ENCODE measurements at regions not wholly inside any gene's neighbourhood (a gene's known extent, or its start where the extent isn't known, plus 50 kb on each side); places are given as distances from the start of the nearest gene placed in this dataset.

GRCh38 chr7:46126675-46127300 is 205.7 kb upstream of the IGFBP3 start:
- H3K4me1 ChIP-seq, result no peaks in the 10 kb centered on the region
- H3K9me3 ChIP-seq, result no peaks in the 10 kb centered on the region
- H3K36me3 ChIP-seq, result no peaks in the 10 kb centered on the region
- no peak for TF ChIP-seq POLR2A (IDR thresholded peaks at IDR 0.05)
- TF ChIP-seq EP300 (IDR thresholded peaks at IDR 0.05), result no peak
- TF ChIP-seq CTCF (IDR thresholded peaks at IDR 0.05), result no peak
- no peaks in the 10 kb centered on the region for H3K27me3 ChIP-seq
- DNase-seq (ENCODE audit: low spot score in 2 of 2), result no peak
- WGBS, 2 donors, result 85 to 87% methylated on average over 2 of the region's 2 CpGs
- no peak overlapping the region for H3K4me3 ChIP-seq
- H3K27ac ChIP-seq, result no peak overlapping the region

- Histone ChIP-seq H3K4me3 (no peak overlapping the region), H3K27me3 (no peaks in the 10 kb centered on the region), H3K9me3 (no peaks in the 10 kb centered on the region), H3K4me1 (no peaks in the 10 kb centered on the region), H3K36me3 (no peaks in the 10 kb centered on the region), H3K27ac (no peak overlapping the region)
- TF ChIP-seq POLR2A (IDR thresholded peaks at IDR 0.05) (no peak), CTCF (IDR thresholded peaks at IDR 0.05) (no peak), EP300 (IDR thresholded peaks at IDR 0.05) (no peak)
- DNase-seq (ENCODE audit: low spot score in 2 of 2), result no peak
- WGBS, 2 donors, result 87 to 89% methylated on average over 3 of the region's 3 CpGs
Observed at GRCh38 chr7:46123756-46124343, 202.8 kb upstream of the IGFBP3 start.

GRCh38 chr7:46115410-46115809 is 194.3 kb upstream of the IGFBP3 start:
- no peaks in the 10 kb centered on the region for H3K4me1 ChIP-seq
- H3K9me3 ChIP-seq, result no peaks in the 10 kb centered on the region
- DNase-seq (ENCODE audit: low spot score in 2 of 2), result no peak
- H3K27me3 ChIP-seq, result no peaks in the 10 kb centered on the region
- no peaks in the 10 kb centered on the region for H3K36me3 ChIP-seq
- no peak overlapping the region for H3K4me3 ChIP-seq
- no peak overlapping the region for H3K27ac ChIP-seq
- 62 to 70% methylated on average over 3 of the region's 3 CpGs for WGBS, 2 donors
- TF ChIP-seq CTCF (IDR thresholded peaks at IDR 0.05) (no peak), EP300 (IDR thresholded peaks at IDR 0.05) (no peak), POLR2A (IDR thresholded peaks at IDR 0.05) (no peak)

GRCh38 chr7:46109437-46109836 is 188.4 kb upstream of the IGFBP3 start:
- peaks cover 0 to 2% (median 0%) of the 10 kb centered on the region in 4 donors for H3K9me3 ChIP-seq

More at GRCh38 chr7:46109437-46109836, 188.4 kb upstream of the IGFBP3 start:
- Histone ChIP-seq H3K4me1 (no peaks in the 10 kb centered on the region), H3K4me3 (no peak overlapping the region), H3K36me3 (no peaks in the 10 kb centered on the region), H3K27me3 (no peaks in the 10 kb centered on the region), H3K27ac (no peak overlapping the region)
- DNase-seq (ENCODE audit: low spot score in 2 of 2), result no peak
- WGBS, 2 donors, result 46 to 55% methylated on average over 4 of the region's 4 CpGs
- no peak for TF ChIP-seq POLR2A (IDR thresholded peaks at IDR 0.05)
- TF ChIP-seq EP300 (IDR thresholded peaks at IDR 0.05), result no peak
- no peak for TF ChIP-seq CTCF (IDR thresholded peaks at IDR 0.05)
